Right lobe of liver (tissue), 6 donors: ENCODE measurements at regions not wholly inside any gene's neighbourhood (a gene's known extent, or its start where the extent isn't known, plus 50 kb on each side); places are given as distances from the start of the nearest gene placed in this dataset.

Source experiments
- ATAC-seq, 4 donors: fragments of 200-7000 bp; cut with Tn5 transposase; one replicate each; pipeline ENCODE4 v1.9.1; 2020; ENCODE audit warnings: mild to moderate bottlenecking in 4 of 4, moderate library complexity in 4 of 4
- DNase-seq, 3 donors: peaks; one replicate each; pipeline ENCODE4 v3.0.0-alpha.2; 2020
- H3K27ac ChIP-seq, 3 donors: fragments of 200-600 bp; one replicate each; pipeline ENCODE4 v1.8.0; 2022
- H3K27me3 ChIP-seq, 2 donors: fragments of 200-600 bp; one replicate each; pipeline ENCODE4 v1.8.0; 2022
- H3K36me3 ChIP-seq, 4 donors: fragments of 200-600 bp; sonication (generic) in 1 of 4; one replicate each; pipeline versions ENCODE4 v1.5.1 to v1.8.0; 2017 to 2022; ENCODE audit warnings: control low read depth in 1 of 4
- H3K4me1 ChIP-seq, 4 donors: fragments of 200-600 bp; sonication (generic) in 1 of 4; one replicate each; pipeline versions ENCODE4 v1.5.1 to v1.8.0; 2017 to 2022; ENCODE audit warnings: control low read depth in 1 of 4
- H3K4me3 ChIP-seq, 3 donors: fragments of 200-600 bp; one replicate each; pipeline ENCODE4 v1.8.0; 2022
- H3K9me3 ChIP-seq, 4 donors: fragments of 200-600 bp; sonication (generic) in 1 of 4; one replicate each; pipeline versions ENCODE4 v1.5.1 to v1.8.0; 2017 to 2022; ENCODE audit warnings: control low read depth in 1 of 4
- CTCF ChIP-seq, 4 donors: fragments of 200-600 bp in 3 of 4; fragments of 450-650 bp in 1 of 4; IDR thresholded peaks; one replicate each; pipeline versions ENCODE4 v1.5.1 to v1.8.0; 2016 to 2022; ENCODE audit warnings: antibody characterized with exemption in 4 of 4, mild to moderate bottlenecking in 2 of 4
- POLR2A ChIP-seq: fragments of 450-650 bp; IDR thresholded peaks from one replicate; pipeline ENCODE4 v1.6.1; 2017; ENCODE audit warnings: antibody characterized with exemption, mild to moderate bottlenecking
- WGBS: methylation state at CpG from one replicate; pipeline ENCODE4 v1.1.6; 2018; ENCODE audit warnings: low coverage, low lambda C conversion rate; ENCODE audit not compliant: insufficient coverage; ENCODE audit errors: missing lambda C conversion rate; 5-methylcytosine and 5-hydroxymethylcytosine counted together
- intact Hi-C, 2 donors: fragments of 100-400 bp; cut with DNase I; formaldehyde crosslinking; loops; one replicate each; pipeline versions ENCODE4 v1.11.2 to v1.14.1; 2022
- donor health status: DM: no; HTN: yes; CAD: no.
- donor health status: DM: no; HTN: no; CAD: no.
- donor health status: DM: no; HTN: no; CAD: no.
- donor health status: DM: no; HTN: yes; CAD: no.
- donor health status: DM: no; HTN: yes; CAD: no.

GRCh38 chr6:2589171-2589661 is 161.5 kb downstream of the MYLK4 start:
- WGBS = no CpG with 5 or more reads among the region's 8 CpGs
- intact Hi-C loops = no loop called here
- DNase-seq = no peak

DNA sequence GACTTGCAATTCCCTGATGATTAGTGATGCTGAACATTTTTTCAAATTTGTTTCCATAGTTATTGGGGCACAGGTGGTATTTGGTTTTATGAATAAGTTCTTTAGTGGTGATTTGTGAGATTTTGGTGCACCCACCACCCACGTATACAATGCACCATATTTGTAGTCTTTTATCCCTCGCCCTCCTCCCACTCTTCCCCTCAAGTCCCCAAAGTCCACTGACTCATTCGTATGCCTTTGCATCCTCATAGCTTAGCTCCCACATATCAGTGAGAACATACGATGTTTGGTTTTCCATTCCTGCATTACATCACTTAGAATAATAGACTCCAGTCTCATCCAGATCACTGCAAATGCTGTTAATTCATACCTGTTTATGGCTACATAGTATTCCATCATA is 167.3 kb downstream of the MYLK4 start:
- TF ChIP-seq POLR2A (no peak), CTCF (IDR thresholded peaks at IDR 0.05) (no peak)
- no peaks in the 10 kb centered on the region for H3K4me1 ChIP-seq
- no peak for ATAC-seq
- H3K27me3 ChIP-seq = no peaks in the 10 kb centered on the region
- no peak for DNase-seq
- no peaks in the 10 kb centered on the region for H3K36me3 ChIP-seq
- no peak overlapping the region for H3K27ac ChIP-seq
- intact Hi-C loops = no loop called here
- H3K9me3 ChIP-seq = no peaks in the 10 kb centered on the region
- WGBS = 58% methylated on average over 4 of the region's 4 CpGs
- no peak overlapping the region for H3K4me3 ChIP-seq

More at GRCh38 chr6:2589171-2589661, 161.5 kb downstream of the MYLK4 start:
- TF ChIP-seq CTCF (IDR thresholded peaks at IDR 0.05) = no peak
- no peak for TF ChIP-seq POLR2A
- H3K27ac ChIP-seq = no peak overlapping the region
- H3K27me3 ChIP-seq = no peaks in the 10 kb centered on the region
- H3K36me3 ChIP-seq = no peaks in the 10 kb centered on the region
- H3K4me3 ChIP-seq = no peak overlapping the region
- no peak for ATAC-seq
- H3K4me1 ChIP-seq = no peaks in the 10 kb centered on the region
- no peaks in the 10 kb centered on the region for H3K9me3 ChIP-seq

DNA sequence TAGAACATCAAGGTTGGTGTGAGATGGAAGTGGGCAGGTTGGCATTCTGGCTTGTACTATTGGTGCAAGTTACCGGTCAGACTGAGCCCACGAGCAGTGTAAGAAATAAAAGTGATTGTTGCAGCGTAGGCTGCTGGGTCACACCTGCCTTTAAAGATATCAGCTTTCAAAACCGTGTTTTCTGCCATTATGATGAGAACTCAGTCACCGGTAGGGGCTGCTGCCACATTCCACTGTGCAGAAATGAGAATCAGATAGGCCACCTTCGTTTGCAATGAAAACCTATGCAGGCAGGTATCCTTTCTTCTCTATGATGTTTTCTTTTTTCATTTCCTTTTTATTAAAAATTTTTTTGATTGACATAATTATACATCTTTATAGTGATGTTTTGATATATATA is 168.5 kb downstream of the MYLK4 start:
- Histone ChIP-seq H3K4me3 (no peak overlapping the region), H3K27ac (no peak overlapping the region), H3K4me1 (no peaks in the 10 kb centered on the region), H3K36me3 (no peaks in the 10 kb centered on the region), H3K27me3 (no peaks in the 10 kb centered on the region), H3K9me3 (no peaks in the 10 kb centered on the region)
- WGBS = 68% methylated on average over 5 of the region's 6 CpGs
- TF ChIP-seq CTCF (IDR thresholded peaks at IDR 0.05) = no peak
- no peak for TF ChIP-seq POLR2A
- ATAC-seq (no peak), DNase-seq (no peak)
- intact Hi-C loops = no loop called here

GRCh38 chr6:2581611-2582010 is 169.1 kb downstream of the MYLK4 start:
- H3K27ac ChIP-seq = no peak overlapping the region

More at GRCh38 chr6:2581611-2582010, 169.1 kb downstream of the MYLK4 start:
- H3K27me3 ChIP-seq = no peaks in the 10 kb centered on the region
- no peak for DNase-seq
- no peaks in the 10 kb centered on the region for H3K4me1 ChIP-seq
- H3K9me3 ChIP-seq = no peaks in the 10 kb centered on the region
- 58% methylated on average over 2 of the region's 2 CpGs for WGBS
- no peak overlapping the region for H3K4me3 ChIP-seq
- H3K36me3 ChIP-seq = no peaks in the 10 kb centered on the region
- ATAC-seq = no peak
- no peak for TF ChIP-seq CTCF (IDR thresholded peaks at IDR 0.05)
- TF ChIP-seq POLR2A = no peak
- intact Hi-C loops = no loop called here
